ENCODE measurements at regions not wholly inside any gene's neighbourhood (a gene's known extent, or its start where the extent isn't known, plus 50 kb on each side); places are given as distances from the start of the nearest gene placed in this dataset.
"Not testable (repeated sequence)": the region's sequence is repeated elsewhere in the genome, so short reads cannot be mapped to it uniquely, and the experiment has no call there.

GRCh38 chr10:28894146-28894545 lies 216.8 kb downstream of the BAMBI start (continued):
- no peak for TF ChIP-seq NR2F2 (IDR thresholded peaks at IDR 0.05)
- TF ChIP-seq HNF4G (IDR thresholded peaks at IDR 0.05), result no peak
- TF ChIP-seq ZBTB33 (IDR thresholded peaks at IDR 0.05), result no peak
- TF ChIP-seq RXRA (IDR thresholded peaks at IDR 0.05), result no peak
- TF ChIP-seq TAF1 (conservative IDR thresholded peaks at IDR 0.05), result no peak
- TF ChIP-seq MAX (IDR thresholded peaks at IDR 0.05), result no peak
- no peak for TF ChIP-seq GABPA (IDR thresholded peaks at IDR 0.05 in 1 of 2, conservative IDR thresholded peaks at IDR 0.05 in 1 of 2)
- no peak for TF ChIP-seq SP1 (IDR thresholded peaks at IDR 0.05)

GRCh38 chr10:28895671-28896070 lies 218.3 kb downstream of the BAMBI start:
- DNase-seq (ENCODE audit: low spot score); H3K27me3 ChIP-seq (ENCODE audit: control insufficient read depth in 4 of 4, insufficient read depth in 4 of 4, low read length in 3 of 4); H3K4me1 ChIP-seq (ENCODE audit: control insufficient read depth in 4 of 4, insufficient read depth in 4 of 4, low read length in 3 of 4); H3K4me3 ChIP-seq (ENCODE audit: low read depth in 1 of 3, low read length in 3 of 3); H3K9me3 ChIP-seq (ENCODE audit: control insufficient read depth in 4 of 4, low read length in 3 of 4); H3K36me3 ChIP-seq (ENCODE audit: control insufficient read depth in 4 of 4, insufficient read depth in 3 of 4, low read depth in 1 of 4, low read length in 3 of 4); H3K27ac ChIP-seq (ENCODE audit: low read depth in 1 of 2, low read length in 2 of 2); H3K9ac ChIP-seq (ENCODE audit: low read depth in 1 of 2, low read length in 2 of 2): not testable (repeated sequence)
- WGBS, result 90% methylated on average over 15 of the region's 15 CpGs

- not testable (repeated sequence) for H3K36me3 ChIP-seq (ENCODE audit: control insufficient read depth in 4 of 4, insufficient read depth in 3 of 4, low read depth in 1 of 4, low read length in 3 of 4); H3K9ac ChIP-seq (ENCODE audit: low read depth in 1 of 2, low read length in 2 of 2); H3K4me3 ChIP-seq (ENCODE audit: low read depth in 1 of 3, low read length in 3 of 3); DNase-seq (ENCODE audit: low spot score); H3K27me3 ChIP-seq (ENCODE audit: control insufficient read depth in 4 of 4, insufficient read depth in 4 of 4, low read length in 3 of 4); H3K9me3 ChIP-seq (ENCODE audit: control insufficient read depth in 4 of 4, low read length in 3 of 4); H3K4me1 ChIP-seq (ENCODE audit: control insufficient read depth in 4 of 4, insufficient read depth in 4 of 4, low read length in 3 of 4); H3K27ac ChIP-seq (ENCODE audit: low read depth in 1 of 2, low read length in 2 of 2)
- 97% methylated on average over 44 of the region's 44 CpGs for WGBS
Observed at GRCh38 chr10:28896791-28897409, 219.6 kb downstream of the BAMBI start.

- no peaks in the 10 kb centered on the region for H3K36me3 ChIP-seq (ENCODE audit: control insufficient read depth in 4 of 4, insufficient read depth in 3 of 4, low read depth in 1 of 4, low read length in 3 of 4)
- no peak for DNase-seq (ENCODE audit: low spot score)
- no peaks in the 10 kb centered on the region for H3K27me3 ChIP-seq (ENCODE audit: control insufficient read depth in 4 of 4, insufficient read depth in 4 of 4, low read length in 3 of 4)
- no peak overlapping the region for H3K4me3 ChIP-seq (ENCODE audit: low read depth in 1 of 3, low read length in 3 of 3)
- no peaks in the 10 kb centered on the region for H3K4me1 ChIP-seq (ENCODE audit: control insufficient read depth in 4 of 4, insufficient read depth in 4 of 4, low read length in 3 of 4)
- 83% methylated on average over 23 of the region's 23 CpGs for WGBS
- H3K27ac ChIP-seq (ENCODE audit: low read depth in 1 of 2, low read length in 2 of 2), result no peak overlapping the region
- TF ChIP-seq RXRA (IDR thresholded peaks at IDR 0.05), result peak in 1 of 2 donors; percentile 9
- TF ChIP-seq RAD21 (IDR thresholded peaks at IDR 0.05), result peak in 1 of 2 donors; percentile 29
- no peak for TF ChIP-seq MAX (IDR thresholded peaks at IDR 0.05)
- TF ChIP-seq JUND (IDR thresholded peaks at IDR 0.05), result no peak
- no peak overlapping the region for H3K9ac ChIP-seq (ENCODE audit: low read depth in 1 of 2, low read length in 2 of 2)
- H3K9me3 ChIP-seq (ENCODE audit: control insufficient read depth in 4 of 4, low read length in 3 of 4), result no peaks in the 10 kb centered on the region
Observed at GRCh38 chr10:28897617-28898464, 220.5 kb downstream of the BAMBI start.
